Amniotic epithelial cell (primary cell): ENCODE measurements at regions not wholly inside any gene's neighbourhood (a gene's known extent, or its start where the extent isn't known, plus 50 kb on each side); places are given as distances from the start of the nearest gene placed in this dataset.
A peak's percentile ranks its signal among the peaks of the same experiment; 100 is the strongest.

ENCODE experiments used
- DNase-seq: peaks from one replicate; pipeline ENCODE4 v3.0.0-alpha.2; 2010; ENCODE audit warnings: low read depth

DNA sequence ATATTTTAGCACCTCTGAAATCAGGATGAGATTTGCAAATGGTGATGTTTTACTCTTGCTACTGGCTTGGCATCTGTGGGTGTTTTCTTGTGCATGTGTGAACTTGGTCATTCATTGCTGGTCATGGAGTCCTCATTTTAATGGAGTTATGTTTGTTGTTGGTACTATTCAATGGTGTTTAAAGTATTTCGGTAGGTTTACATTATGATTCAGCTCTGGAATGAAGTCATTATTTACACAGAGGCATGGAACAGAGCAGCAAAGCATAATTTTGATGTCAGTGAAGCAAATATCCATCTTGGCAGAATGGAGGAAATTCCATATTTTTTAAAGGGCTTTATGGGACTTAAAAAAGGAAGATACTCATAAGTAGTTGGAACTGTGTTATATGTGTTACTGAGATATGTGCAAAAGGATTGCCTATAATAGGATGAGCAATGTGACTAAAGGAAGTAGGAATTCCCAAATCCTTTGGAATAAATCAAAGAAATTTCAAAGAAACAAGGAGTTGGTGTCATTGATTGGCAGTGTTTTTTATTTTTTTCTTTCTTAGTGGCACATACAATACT is 147.4 kb downstream of the ACTBL2 start:
- DNase-seq, result peak; percentile 54

DNA sequence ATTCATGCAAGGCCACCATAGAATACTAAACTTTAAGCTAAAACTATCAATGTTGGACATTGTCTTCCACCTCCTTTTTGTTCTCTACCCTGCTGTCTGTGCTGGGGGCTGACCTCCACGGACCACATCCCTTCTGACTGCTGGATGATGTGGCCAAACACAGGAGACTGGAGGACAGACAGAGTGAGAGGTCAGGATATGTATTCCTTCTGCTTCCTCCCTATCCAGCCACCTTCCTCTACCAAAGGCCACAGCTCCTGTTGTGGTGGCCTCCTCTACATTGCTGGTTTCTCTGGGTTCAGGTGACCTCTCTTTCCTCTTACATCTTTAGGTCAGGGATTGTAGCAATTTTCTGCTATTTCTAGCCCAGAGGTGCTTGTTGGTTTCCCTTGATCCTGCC is 148.1 kb downstream of the ACTBL2 start:
- no peak for DNase-seq

DNA sequence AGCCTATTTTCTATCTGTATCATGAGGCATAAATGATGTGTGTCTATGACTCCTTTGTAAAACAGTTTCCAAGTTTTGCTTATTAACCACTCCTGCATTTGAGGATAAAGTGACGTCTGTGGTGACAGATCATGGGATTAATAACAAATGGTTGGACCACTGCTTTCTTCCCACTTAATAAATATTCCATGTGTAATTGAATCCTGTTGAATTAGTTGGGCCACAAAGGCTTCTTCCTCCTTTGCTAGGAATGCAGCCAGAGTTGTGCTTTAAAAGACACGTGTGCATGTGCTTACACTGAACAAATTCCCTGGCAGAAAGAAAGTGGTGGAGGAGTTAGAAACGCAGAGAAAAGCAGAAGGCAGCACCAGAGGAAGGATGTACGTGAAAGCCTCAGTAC is 150.2 kb downstream of the ACTBL2 start:
- DNase-seq, result no peak

GRCh38 chr5:57327561-57328367 is 153.9 kb downstream of the GPBP1 start:
- peak; percentile 33 for DNase-seq

- no peak for DNase-seq
Observed at GRCh38 chr5:57325678-57326397, 152.0 kb downstream of the GPBP1 start.

GRCh38 chr5:57324861-57325260 is 151.0 kb downstream of the GPBP1 start:
- no peak for DNase-seq

- no peak for DNase-seq
Observed at GRCh38 chr5:57324181-57324580, 150.3 kb downstream of the GPBP1 start.

GRCh38 chr5:57320582-57320981 is 146.7 kb downstream of the GPBP1 start:
- DNase-seq, result no peak

DNA sequence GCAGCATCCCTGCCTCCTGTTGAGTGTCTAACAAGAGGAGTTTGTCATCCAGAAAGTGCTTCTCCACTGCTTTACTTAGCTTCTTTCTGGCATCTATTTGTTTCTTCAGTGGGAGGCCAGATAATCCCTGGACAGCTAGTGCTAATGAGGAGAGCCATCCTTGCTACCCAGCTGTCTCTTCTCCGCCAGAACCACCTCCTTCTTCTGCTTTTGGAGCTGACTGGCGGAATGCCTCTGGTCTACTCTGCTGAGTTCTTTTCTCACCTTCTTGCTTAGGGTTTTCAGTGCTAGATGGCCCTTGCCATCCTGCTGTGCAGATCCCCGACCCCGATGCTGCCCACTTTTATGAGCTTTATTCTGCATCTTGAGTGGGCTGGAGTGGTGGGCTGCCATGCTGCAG is 145.8 kb downstream of the GPBP1 start:
- no peak for DNase-seq

GRCh38 chr5:57318251-57318650 is 144.4 kb downstream of the GPBP1 start:
- no peak for DNase-seq

DNA sequence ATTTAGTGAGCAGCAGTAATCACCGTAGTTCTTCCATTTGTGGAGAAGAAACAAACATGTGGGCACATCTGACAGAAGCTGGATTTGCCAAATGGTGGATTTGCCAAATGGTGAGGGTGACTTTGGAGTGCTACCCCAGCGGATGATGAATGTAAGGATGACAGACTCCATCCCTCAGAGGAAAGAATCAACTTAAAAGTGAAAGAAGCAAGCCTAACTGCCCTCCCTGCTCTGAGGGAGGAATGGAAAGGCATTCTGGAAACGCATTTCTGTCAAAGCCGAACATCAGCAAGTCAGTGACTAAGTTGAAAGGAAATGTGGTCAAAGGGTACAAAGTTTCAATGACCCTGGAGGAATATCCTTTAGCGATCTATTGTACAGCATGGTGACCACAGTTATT is 143.5 kb downstream of the GPBP1 start:
- DNase-seq, result no peak

DNA sequence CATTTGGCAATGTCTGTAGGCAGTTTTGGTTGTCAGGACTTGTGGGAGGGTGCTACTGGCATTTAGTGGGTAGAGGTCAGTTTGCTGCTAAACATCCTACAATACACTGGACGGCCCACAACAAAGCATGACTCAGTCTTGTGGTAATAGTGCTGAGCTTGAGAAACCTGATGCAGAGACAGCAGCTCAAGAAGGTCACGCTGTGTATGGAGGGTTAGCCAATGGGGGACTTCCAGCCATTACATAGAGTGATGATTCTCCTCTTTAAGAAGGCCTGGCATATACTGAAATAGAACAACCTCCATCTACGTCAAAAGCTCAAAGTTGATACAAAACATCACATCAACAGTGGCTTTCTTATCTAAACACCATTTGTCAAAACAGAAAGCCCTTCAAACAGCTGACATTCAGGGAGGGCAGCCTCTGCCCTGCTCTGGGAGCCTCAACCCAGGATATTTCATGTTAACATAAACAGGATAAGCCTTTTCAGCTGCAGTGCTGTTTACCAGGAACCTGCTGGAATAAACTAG is 143.0 kb downstream of the GPBP1 start:
- DNase-seq, result peak; percentile 100

DNA sequence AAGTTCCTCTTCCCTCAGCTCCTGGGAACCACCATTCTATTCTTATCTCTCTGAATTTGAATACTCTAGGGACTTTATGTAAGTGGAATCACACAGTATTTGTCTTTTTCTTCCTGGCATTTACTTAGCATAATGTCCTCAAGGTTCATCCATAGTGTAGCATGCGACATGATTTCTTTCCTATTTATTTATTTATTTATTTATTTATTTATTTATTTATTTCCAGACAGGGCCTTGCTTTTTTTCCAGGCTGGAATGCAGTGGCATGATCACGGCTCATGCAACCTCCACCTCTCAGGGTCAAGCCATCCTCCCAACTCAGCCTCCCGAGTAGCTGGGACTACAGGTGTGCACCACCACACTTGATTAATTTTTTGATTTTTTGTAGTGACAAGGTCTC is 142.1 kb downstream of the GPBP1 start:
- DNase-seq, result no peak
